SK-N-SH treated with all-trans-retinoic acid at 6 μM for 48 hours (cell line): ENCODE measurements at regions not wholly inside any gene's neighbourhood (a gene's known extent, or its start where the extent isn't known, plus 50 kb on each side); places are given as distances from the start of the nearest gene placed in this dataset.

Experiments used
- ATAC-seq: fragments of 200-7000 bp; cut with Tn5 transposase; 3 replicates; pipeline ENCODE4 v1.9.1; 2020; ENCODE audit warnings: mild to moderate bottlenecking, moderate library complexity
- ARNTL ChIP-seq: fragments of 450-650 bp; formaldehyde crosslinking; IDR thresholded peaks from 2 replicates; pipeline ENCODE4 v1.5.0; 2020; ENCODE audit warnings: low read depth, mild to moderate bottlenecking, moderate library complexity, borderline replicate concordance
- BACH2 ChIP-seq: fragments of 250-450 bp; sonication (Bioruptor Pico); IDR thresholded peaks from 2 replicates; pipeline ENCODE4 v1.9.0; 2021; ENCODE audit warnings: mild to moderate bottlenecking, borderline replicate concordance
- CSDC2 ChIP-seq: fragments of 250-450 bp; sonication (Bioruptor Pico); IDR thresholded peaks from 2 replicates; pipeline ENCODE4 v1.5.0; 2020; ENCODE audit warnings: mild to moderate bottlenecking, moderate library complexity
- CSRNP3 ChIP-seq: fragments of 250-450 bp; sonication (Bioruptor Pico); IDR thresholded peaks from 2 replicates; pipeline ENCODE4 v1.5.1; 2021; ENCODE audit warnings: mild to moderate bottlenecking, moderate library complexity
- ESRRG ChIP-seq: fragments of 250-450 bp; sonication (Bioruptor Pico); IDR thresholded peaks from 2 replicates; pipeline ENCODE4 v1.6.1; 2021; ENCODE audit warnings: mild to moderate bottlenecking
- GLIS3 ChIP-seq: fragments of 250-450 bp; sonication (Bioruptor Pico); IDR thresholded peaks from 2 replicates; pipeline ENCODE4 v1.5.0; 2020; ENCODE audit warnings: mild to moderate bottlenecking, moderate library complexity
- ISL1 ChIP-seq: fragments of 250-450 bp; sonication (Bioruptor Pico); IDR thresholded peaks from 2 replicates; pipeline ENCODE4 v2.1.2; 2022; ENCODE audit warnings: mild to moderate bottlenecking, moderate library complexity
- POU6F1 ChIP-seq: fragments of 250-450 bp; sonication (Bioruptor Pico); IDR thresholded peaks from 2 replicates; pipeline ENCODE4 v1.8.0; 2021; ENCODE audit warnings: low read depth, mild to moderate bottlenecking, moderate library complexity, borderline replicate concordance
- PPARA ChIP-seq: fragments of 250-450 bp; sonication (Bioruptor Pico); IDR thresholded peaks from 2 replicates; pipeline ENCODE4 v1.5.0; 2020; ENCODE audit warnings: mild to moderate bottlenecking, borderline replicate concordance
- SNAI2 ChIP-seq: fragments of 250-450 bp; sonication (Bioruptor Pico); IDR thresholded peaks from 2 replicates; pipeline ENCODE4 v1.5.0; 2020; ENCODE audit warnings: mild to moderate bottlenecking, moderate library complexity
- TCF4 ChIP-seq: fragments of 250-450 bp; sonication (Bioruptor Pico); IDR thresholded peaks from 2 replicates; pipeline ENCODE4 v1.8.0; 2021; ENCODE audit warnings: mild to moderate bottlenecking, moderate library complexity, borderline replicate concordance
- TOX ChIP-seq: fragments of 250-450 bp; sonication (Bioruptor Pico); IDR thresholded peaks from 2 replicates; pipeline ENCODE4 v1.8.0; 2021; ENCODE audit warnings: mild to moderate bottlenecking, moderate library complexity, borderline replicate concordance
- ZC3H10 ChIP-seq: fragments of 250-450 bp; sonication (Bioruptor Pico); IDR thresholded peaks from 2 replicates; pipeline ENCODE4 v1.5.1; 2021; ENCODE audit warnings: mild to moderate bottlenecking, moderate library complexity
- ZFP3 ChIP-seq: fragments of 250-450 bp; sonication (Bioruptor Pico); IDR thresholded peaks from 2 replicates; pipeline ENCODE4 v1.5.0; 2020; ENCODE audit warnings: mild to moderate bottlenecking, moderate library complexity
- ZFP30 ChIP-seq: fragments of 450-650 bp; formaldehyde crosslinking; IDR thresholded peaks from 2 replicates; pipeline ENCODE4 v1.5.0; 2022; ENCODE audit warnings: mild to moderate bottlenecking, moderate library complexity
- ZNF565 ChIP-seq: fragments of 450-650 bp; formaldehyde crosslinking; conservative IDR thresholded peaks from 2 replicates; pipeline ENCODE4 v1.5.0; 2020; ENCODE audit warnings: low read depth, mild to moderate bottlenecking, moderate library complexity
- ZNF8 ChIP-seq: fragments of 450-650 bp; formaldehyde crosslinking; IDR thresholded peaks from 2 replicates; pipeline ENCODE4 v1.5.0; 2020; ENCODE audit warnings: mild to moderate bottlenecking, moderate library complexity
- TF ChIP-seq, protein P1 (sequence below): fragments of 250-450 bp; sonication (Bioruptor Pico); IDR thresholded peaks from 2 replicates; pipeline ENCODE4 v1.5.1; 2020; ENCODE audit warnings: low read depth, mild to moderate bottlenecking, moderate library complexity
- TF ChIP-seq, protein P2 (sequence below): fragments of 250-450 bp; sonication (Bioruptor Pico); IDR thresholded peaks from 2 replicates; pipeline ENCODE4 v1.8.0; 2020; ENCODE audit warnings: mild to moderate bottlenecking, moderate library complexity, borderline replicate concordance

DNA sequence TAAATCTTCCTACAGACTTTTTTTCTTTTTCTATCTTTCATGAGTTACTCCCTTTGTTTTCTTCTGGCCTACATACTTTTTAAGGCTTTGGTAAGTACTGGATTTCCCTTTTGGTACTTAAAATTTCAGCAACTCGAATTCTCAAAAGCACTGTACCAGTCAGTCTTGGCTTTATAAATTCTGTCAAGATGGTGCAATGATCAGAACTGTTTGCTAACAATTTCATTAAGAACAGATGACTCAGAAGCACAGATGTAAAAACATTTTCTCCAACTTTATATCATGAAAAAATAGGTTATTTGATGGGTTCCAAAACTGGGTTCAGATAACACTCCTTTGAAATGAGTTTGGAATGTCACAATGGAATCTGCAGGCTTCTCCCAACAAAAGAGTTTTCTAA, 1961.8 kb upstream of the FLRT2 start:
- TF ChIP-seq ISL1 (CRISPR knock-in tag) (no peak), SNAI2 (CRISPR knock-in tag) (no peak), GLIS3 (no peak), ZC3H10 (no peak), TOX (no peak), ZNF8 (CRISPR knock-in tag) (no peak), ARNTL (CRISPR knock-in tag) (no peak), CSRNP3 (CRISPR knock-in tag) (no peak), ESRRG (CRISPR knock-in tag) (no peak)
- TF ChIP-seq, protein P1, sequence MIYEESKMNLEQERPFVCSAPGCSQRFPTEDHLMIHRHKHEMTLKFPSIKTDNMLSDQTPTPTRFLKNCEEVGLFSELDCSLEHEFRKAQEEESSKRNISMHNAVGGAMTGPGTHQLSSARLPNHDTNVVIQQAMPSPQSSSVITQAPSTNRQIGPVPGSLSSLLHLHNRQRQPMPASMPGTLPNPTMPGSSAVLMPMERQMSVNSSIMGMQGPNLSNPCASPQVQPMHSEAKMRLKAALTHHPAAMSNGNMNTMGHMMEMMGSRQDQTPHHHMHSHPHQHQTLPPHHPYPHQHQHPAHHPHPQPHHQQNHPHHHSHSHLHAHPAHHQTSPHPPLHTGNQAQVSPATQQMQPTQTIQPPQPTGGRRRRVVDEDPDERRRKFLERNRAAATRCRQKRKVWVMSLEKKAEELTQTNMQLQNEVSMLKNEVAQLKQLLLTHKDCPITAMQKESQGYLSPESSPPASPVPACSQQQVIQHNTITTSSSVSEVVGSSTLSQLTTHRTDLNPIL (CRISPR knock-in tag) = no peak
- TF ChIP-seq, protein P2, sequence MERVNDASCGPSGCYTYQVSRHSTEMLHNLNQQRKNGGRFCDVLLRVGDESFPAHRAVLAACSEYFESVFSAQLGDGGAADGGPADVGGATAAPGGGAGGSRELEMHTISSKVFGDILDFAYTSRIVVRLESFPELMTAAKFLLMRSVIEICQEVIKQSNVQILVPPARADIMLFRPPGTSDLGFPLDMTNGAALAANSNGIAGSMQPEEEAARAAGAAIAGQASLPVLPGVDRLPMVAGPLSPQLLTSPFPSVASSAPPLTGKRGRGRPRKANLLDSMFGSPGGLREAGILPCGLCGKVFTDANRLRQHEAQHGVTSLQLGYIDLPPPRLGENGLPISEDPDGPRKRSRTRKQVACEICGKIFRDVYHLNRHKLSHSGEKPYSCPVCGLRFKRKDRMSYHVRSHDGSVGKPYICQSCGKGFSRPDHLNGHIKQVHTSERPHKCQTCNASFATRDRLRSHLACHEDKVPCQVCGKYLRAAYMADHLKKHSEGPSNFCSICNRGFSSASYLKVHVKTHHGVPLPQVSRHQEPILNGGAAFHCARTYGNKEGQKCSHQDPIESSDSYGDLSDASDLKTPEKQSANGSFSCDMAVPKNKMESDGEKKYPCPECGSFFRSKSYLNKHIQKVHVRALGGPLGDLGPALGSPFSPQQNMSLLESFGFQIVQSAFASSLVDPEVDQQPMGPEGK (CRISPR knock-in tag) = no peak
- no peak for ATAC-seq

- TF ChIP-seq POU6F1 (no peak), ZFP30 (CRISPR knock-in tag) (0 out of 2 replicates have a peak, but pooled peaks have one; percentile 28)
- TF ChIP-seq, all 23 proteins: peak for 1
- no peak for ATAC-seq
These were observed 1954.6 kb upstream of the FLRT2 start for GRCh38 chr14:83575301-83575700.

DNA sequence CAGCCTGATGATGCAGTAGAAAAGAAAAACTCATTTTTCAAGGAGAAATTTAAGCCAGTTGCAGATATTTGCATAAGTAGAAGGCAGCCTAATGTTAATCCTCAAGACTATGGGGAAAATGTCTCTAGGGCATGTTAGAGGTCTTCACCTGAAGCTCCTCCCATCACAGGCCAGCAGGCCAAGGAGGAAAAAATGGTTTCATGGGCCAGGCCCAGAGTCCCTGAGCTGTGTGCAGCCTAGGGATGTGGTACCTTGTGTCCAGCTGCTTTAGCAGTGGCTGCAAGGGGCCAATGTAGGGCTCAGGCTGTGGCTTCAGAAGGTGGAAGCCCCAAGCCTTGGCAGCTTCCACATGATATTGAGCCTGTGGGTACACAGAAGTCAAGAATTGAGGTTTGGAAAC, 1946.7 kb upstream of the FLRT2 start:
- TF ChIP-seq TCF4 (CRISPR knock-in tag) (no peak), ZFP30 (CRISPR knock-in tag) (no peak), ARNTL (CRISPR knock-in tag) (no peak), BACH2 (CRISPR knock-in tag) (no peak), TOX (no peak), ZFP3 (no peak), POU6F1 (no peak), CSRNP3 (CRISPR knock-in tag) (no peak), GLIS3 (no peak), CSDC2 (CRISPR knock-in tag) (no peak), PPARA (CRISPR knock-in tag) (no peak), ISL1 (CRISPR knock-in tag) (no peak), ESRRG (CRISPR knock-in tag) (no peak), ZC3H10 (no peak)
- no peak for ATAC-seq

DNA sequence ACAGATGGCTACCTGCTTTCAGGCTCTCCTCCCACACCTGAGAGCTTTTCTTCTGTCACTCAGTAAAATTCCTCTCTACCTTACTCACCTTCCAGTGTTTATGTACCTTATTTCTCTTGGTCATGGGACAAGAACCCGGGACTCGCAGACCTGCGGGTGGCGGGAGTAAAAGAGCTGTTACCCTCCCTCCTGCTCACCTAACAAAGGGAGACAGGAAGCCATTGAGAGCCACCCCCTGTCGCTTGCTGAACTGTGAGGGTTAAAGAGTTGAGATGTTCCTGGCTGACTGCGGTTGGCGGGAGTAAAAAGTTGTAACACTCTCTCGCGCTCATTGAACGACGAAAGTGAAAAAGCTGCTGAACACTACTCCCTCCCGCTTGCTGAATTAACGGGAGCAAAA, 1935.1 kb upstream of the FLRT2 start:
- no peak for ATAC-seq
- no peak for TF ChIP-seq ZFP30 (CRISPR knock-in tag)
- TF ChIP-seq SNAI2 (CRISPR knock-in tag) = no peak
- TF ChIP-seq, protein P2 (CRISPR knock-in tag) = no peak
- no peak for TF ChIP-seq ZC3H10
- no peak for TF ChIP-seq ARNTL (CRISPR knock-in tag)
- no peak for TF ChIP-seq POU6F1
- TF ChIP-seq ZNF565 (CRISPR knock-in tag) = no peak
- TF ChIP-seq BACH2 (CRISPR knock-in tag) = no peak
